Upper lobe of left lung (tissue), 6 donors: ENCODE measurements at regions not wholly inside any gene's neighbourhood (a gene's known extent, or its start where the extent isn't known, plus 50 kb on each side); places are given as distances from the start of the nearest gene placed in this dataset.

ENCODE experiments used
- ATAC-seq, 2 donors: fragments of 200-7000 bp; cut with Tn5 transposase; one replicate each; pipeline ENCODE4 v1.9.1; 2022; ENCODE audit warnings: mild to moderate bottlenecking in 2 of 2, moderate library complexity in 2 of 2; ENCODE audit not compliant: low FRiP score in 2 of 2
- DNase-seq, 2 donors: peaks; one replicate each; pipeline ENCODE4 v3.0.0-alpha.2; 2019 to 2020
- H3K27ac ChIP-seq, 4 donors: fragments of 200-600 bp; sonication (generic); one replicate each; pipeline ENCODE4 v1.5.1; 2016 to 2019
- H3K27me3 ChIP-seq, 4 donors: fragments of 200-600 bp; sonication (generic); one replicate each; pipeline ENCODE4 v1.5.1; 2017 to 2019
- H3K36me3 ChIP-seq, 4 donors: fragments of 200-600 bp; sonication (generic); one replicate each; pipeline ENCODE4 v1.5.1; 2016 to 2019
- H3K4me1 ChIP-seq, 4 donors: fragments of 200-600 bp; sonication (generic); one replicate each; pipeline ENCODE4 v1.5.1; 2018 to 2019
- H3K4me3 ChIP-seq, 4 donors: fragments of 200-600 bp; sonication (generic); one replicate each; pipeline ENCODE4 v1.5.1; 2017 to 2019; ENCODE audit warnings: mild to moderate bottlenecking in 2 of 4, moderate library complexity in 1 of 4
- H3K9me3 ChIP-seq, 4 donors: fragments of 200-600 bp; sonication (generic); one replicate each; pipeline ENCODE4 v1.5.1; 2018 to 2019
- CTCF ChIP-seq, 6 experiments: fragments of 450-650 bp in 4 of 6; fragments of 200-600 bp in 2 of 6; sonication (generic) in 2 of 6; IDR thresholded peaks; one replicate each; pipeline ENCODE4 v1.5.1; 2016 to 2019; ENCODE audit warnings: antibody characterized with exemption in 6 of 6
- EP300 ChIP-seq, 4 donors: sonication (generic); formaldehyde crosslinking; IDR thresholded peaks; one replicate each; pipeline ENCODE4 v1.5.1; 2017; ENCODE audit warnings: antibody characterized with exemption in 4 of 4, control low read depth in 2 of 4
- POLR2A ChIP-seq, 4 donors: fragments of 450-650 bp; IDR thresholded peaks; one replicate each; pipeline ENCODE4 v1.5.1; 2016 to 2017; ENCODE audit warnings: antibody characterized with exemption in 4 of 4, mild to moderate bottlenecking in 2 of 4
- POLR2AphosphoS5 ChIP-seq, 2 donors: sonication (generic); formaldehyde crosslinking; IDR thresholded peaks; one replicate each; pipeline ENCODE4 v1.5.1; 2017; ENCODE audit warnings: antibody characterized with exemption in 2 of 2
- WGBS, 2 donors: methylation state at CpG; one replicate each; pipeline ENCODE4 v1.1.5; 2017 to 2018; 5-methylcytosine and 5-hydroxymethylcytosine counted together
- donor health status: DM: no; HTN: no; CAD: no; lungs with moderate emphysema.
- donor health status: DM: no; HTN: yes; CAD: no; lungs with severe emphysema.

GRCh38 chr7:45482451-45482850, 91.7 kb upstream of the ADCY1 start:
- H3K4me1 ChIP-seq = no peaks in the 10 kb centered on the region
- no peaks in the 10 kb centered on the region for H3K9me3 ChIP-seq
- TF ChIP-seq POLR2A (IDR thresholded peaks at IDR 0.05) (no peak), EP300 (IDR thresholded peaks at IDR 0.05) (no peak)
- no peak overlapping the region for H3K27ac ChIP-seq
- no peak for DNase-seq
- no peaks in the 10 kb centered on the region for H3K36me3 ChIP-seq
- 74 to 91% methylated on average over 3 of the region's 3 CpGs for WGBS, 2 donors
- no peak for ATAC-seq
- no peak overlapping the region for H3K4me3 ChIP-seq
- no peaks in the 10 kb centered on the region for H3K27me3 ChIP-seq

- WGBS, 2 donors = 19 to 21% methylated on average over 7 of the region's 7 CpGs
Measured at GRCh38 chr7:45484094-45484493, 90.1 kb upstream of the ADCY1 start.

GRCh38 chr7:45486575-45486974, 87.6 kb upstream of the ADCY1 start:
- Histone ChIP-seq H3K9me3 (no peaks in the 10 kb centered on the region), H3K36me3 (no peaks in the 10 kb centered on the region), H3K27ac (no peak overlapping the region), H3K4me1 (no peaks in the 10 kb centered on the region), H3K27me3 (no peaks in the 10 kb centered on the region), H3K4me3 (no peak overlapping the region)
- WGBS, 2 donors = 88 to 90% methylated on average over 2 of the region's 2 CpGs
- no peak for TF ChIP-seq EP300 (IDR thresholded peaks at IDR 0.05)
- TF ChIP-seq CTCF (IDR thresholded peaks at IDR 0.05) = no peak
- no peak for TF ChIP-seq POLR2AphosphoS5 (IDR thresholded peaks at IDR 0.05)
- no peak for TF ChIP-seq POLR2A (IDR thresholded peaks at IDR 0.05)
- ATAC-seq = no peak
- no peak for DNase-seq

More at GRCh38 chr7:45484094-45484493, 90.1 kb upstream of the ADCY1 start:
- DNase-seq = no peak
- no peak for ATAC-seq
- Histone ChIP-seq H3K4me3 (no peak overlapping the region), H3K4me1 (no peaks in the 10 kb centered on the region), H3K9me3 (no peaks in the 10 kb centered on the region), H3K36me3 (no peaks in the 10 kb centered on the region), H3K27ac (no peak overlapping the region), H3K27me3 (no peaks in the 10 kb centered on the region)
- TF ChIP-seq POLR2AphosphoS5 (IDR thresholded peaks at IDR 0.05) (no peak), CTCF (IDR thresholded peaks at IDR 0.05) (no peak), POLR2A (IDR thresholded peaks at IDR 0.05) (no peak), EP300 (IDR thresholded peaks at IDR 0.05) (no peak)

- no peaks in the 10 kb centered on the region for H3K4me1 ChIP-seq
- H3K27ac ChIP-seq = no peak overlapping the region
- H3K36me3 ChIP-seq = no peaks in the 10 kb centered on the region
- no peaks in the 10 kb centered on the region for H3K9me3 ChIP-seq
- WGBS, 2 donors = 42 to 51% methylated on average over 6 to 7 of the region's 7 CpGs
- no peaks in the 10 kb centered on the region for H3K27me3 ChIP-seq
- DNase-seq = no peak
- H3K4me3 ChIP-seq = no peak overlapping the region
- no peak for ATAC-seq
- no peak for TF ChIP-seq POLR2AphosphoS5 (IDR thresholded peaks at IDR 0.05)
- no peak for TF ChIP-seq CTCF (IDR thresholded peaks at IDR 0.05)
- TF ChIP-seq POLR2A (IDR thresholded peaks at IDR 0.05) = no peak
- no peak for TF ChIP-seq EP300 (IDR thresholded peaks at IDR 0.05)
Measured at GRCh38 chr7:45494885-45495284, 79.3 kb upstream of the ADCY1 start.

GRCh38 chr7:45495618-45496017, 78.5 kb upstream of the ADCY1 start:
- no peak for TF ChIP-seq POLR2A (IDR thresholded peaks at IDR 0.05)
- TF ChIP-seq EP300 (IDR thresholded peaks at IDR 0.05) = no peak
- TF ChIP-seq POLR2AphosphoS5 (IDR thresholded peaks at IDR 0.05) = no peak
- TF ChIP-seq CTCF (IDR thresholded peaks at IDR 0.05) = no peak
- no peaks in the 10 kb centered on the region for H3K36me3 ChIP-seq
- no peak for ATAC-seq
- H3K4me3 ChIP-seq = no peak overlapping the region
- DNase-seq = no peak
- no peaks in the 10 kb centered on the region for H3K9me3 ChIP-seq
- no peaks in the 10 kb centered on the region for H3K4me1 ChIP-seq
- no peaks in the 10 kb centered on the region for H3K27me3 ChIP-seq
- no peak overlapping the region for H3K27ac ChIP-seq
- WGBS, 2 donors = 82 to 92% methylated on average over 3 of the region's 3 CpGs
